Activated naive CD4-positive, alpha-beta T cell treated with anti-CD3 and anti-CD28 coated beads, Interleukin-2, amount 10 ng/mL, durations not matched to agents 7 days and 5 days (primary cell): ENCODE measurements at regions not wholly inside any gene's neighbourhood (a gene's known extent, or its start where the extent isn't known, plus 50 kb on each side); places are given as distances from the start of the nearest gene placed in this dataset.
"Not testable (repeated sequence)": the region's sequence is repeated elsewhere in the genome, so short reads cannot be mapped to it uniquely, and the experiment has no call there.

Experiments
- CTCF ChIA-PET: fragments of 350-600 bp; sonication (Branson Sonifier 250); formaldehyde crosslinking; loops from one replicate; lab custom pipeline; 2021; ENCODE audit warnings: antibody characterized with exemption; lab: Charles Lee
- DNase-seq: peaks from one replicate; pipeline ENCODE4 v3.0.0-alpha.2; 2020
- H3K27ac Mint-ChIP-seq: one replicate; pipeline ENCODE4 v1.8.0; 2021; ENCODE audit warnings: mild to moderate bottlenecking, moderate library complexity, mixed read lengths
- H3K27me3 Mint-ChIP-seq: one replicate; pipeline ENCODE4 v1.8.0; 2021; ENCODE audit warnings: mild to moderate bottlenecking, mixed read lengths
- H3K36me3 Mint-ChIP-seq: one replicate; pipeline ENCODE4 v1.8.0; 2021; ENCODE audit warnings: mixed read lengths
- H3K4me1 Mint-ChIP-seq: one replicate; pipeline ENCODE4 v1.8.0; 2021; ENCODE audit warnings: mixed read lengths
- H3K4me3 Mint-ChIP-seq: one replicate; pipeline ENCODE4 v1.8.0; 2021; ENCODE audit warnings: mild to moderate bottlenecking, moderate library complexity, mixed read lengths
- H3K9me3 Mint-ChIP-seq: one replicate; pipeline ENCODE4 v1.8.0; 2021; ENCODE audit warnings: mixed read lengths

- Mint-ChIP-seq H3K36me3 (no peaks in the 10 kb centered on the region), H3K4me3 (no peak overlapping the region), H3K27me3 (no peaks in the 10 kb centered on the region), H3K4me1 (no peaks in the 10 kb centered on the region), H3K9me3 (peaks cover 5% of the 10 kb centered on the region), H3K27ac (no peak overlapping the region)
- no peak for DNase-seq
- CTCF ChIA-PET: no interaction called here
These were observed 989.0 kb upstream of the NUDT12 start for GRCh38 chr5:104551628-104552027.

- H3K9me3 Mint-ChIP-seq, H3K27ac Mint-ChIP-seq, H3K36me3 Mint-ChIP-seq, H3K27me3 Mint-ChIP-seq, H3K4me3 Mint-ChIP-seq, CTCF ChIA-PET, H3K4me1 Mint-ChIP-seq, DNase-seq: not testable (repeated sequence)
These were observed 984.3 kb upstream of the NUDT12 start for GRCh38 chr5:104546871-104547270.

- no peaks in the 10 kb centered on the region for H3K4me1 Mint-ChIP-seq
- no peaks in the 10 kb centered on the region for H3K36me3 Mint-ChIP-seq
- no peaks in the 10 kb centered on the region for H3K27me3 Mint-ChIP-seq
- no peak overlapping the region for H3K4me3 Mint-ChIP-seq
- peaks cover 2% of the 10 kb centered on the region for H3K9me3 Mint-ChIP-seq
- DNase-seq: no peak
- no peak overlapping the region for H3K27ac Mint-ChIP-seq
- CTCF ChIA-PET: no interaction called here
These were observed 978.7 kb upstream of the NUDT12 start for GRCh38 chr5:104541141-104541785.

GRCh38 chr5:104540448-104540847, 977.9 kb upstream of the NUDT12 start:
- Mint-ChIP-seq H3K4me3 (no peak overlapping the region), H3K4me1 (no peaks in the 10 kb centered on the region), H3K27me3 (no peaks in the 10 kb centered on the region), H3K36me3 (no peaks in the 10 kb centered on the region), H3K27ac (no peak overlapping the region), H3K9me3 (peaks cover 2% of the 10 kb centered on the region)
- DNase-seq: no peak
- CTCF ChIA-PET: no interaction called here

- Mint-ChIP-seq H3K4me1 (no peaks in the 10 kb centered on the region), H3K27ac (no peak overlapping the region), H3K9me3 (peaks cover 2% of the 10 kb centered on the region), H3K4me3 (no peak overlapping the region), H3K36me3 (no peaks in the 10 kb centered on the region), H3K27me3 (no peaks in the 10 kb centered on the region)
- CTCF ChIA-PET: no interaction called here
- no peak for DNase-seq
These were observed 977.2 kb upstream of the NUDT12 start for GRCh38 chr5:104539618-104540350.

- DNase-seq: no peak
- H3K4me1 Mint-ChIP-seq: no peaks in the 10 kb centered on the region
- H3K36me3 Mint-ChIP-seq: no peaks in the 10 kb centered on the region
- H3K9me3 Mint-ChIP-seq: peaks cover 2% of the 10 kb centered on the region
- H3K27ac Mint-ChIP-seq: no peak overlapping the region
- H3K4me3 Mint-ChIP-seq: no peak overlapping the region
- CTCF ChIA-PET: no interaction called here
- H3K27me3 Mint-ChIP-seq: no peaks in the 10 kb centered on the region
These were observed 976.1 kb upstream of the NUDT12 start for GRCh38 chr5:104538734-104539133.

GRCh38 chr5:104533498-104533897, 970.9 kb upstream of the NUDT12 start:
- Mint-ChIP-seq H3K27me3 (no peaks in the 10 kb centered on the region), H3K4me3 (no peak overlapping the region), H3K27ac (no peak overlapping the region), H3K9me3 (peaks cover 2% of the 10 kb centered on the region), H3K4me1 (no peaks in the 10 kb centered on the region), H3K36me3 (no peaks in the 10 kb centered on the region)
- DNase-seq: no peak
- CTCF ChIA-PET: no interaction called here

GRCh38 chr5:104526866-104527265, 964.3 kb upstream of the NUDT12 start:
- Mint-ChIP-seq H3K27ac (no peak overlapping the region), H3K4me1 (no peaks in the 10 kb centered on the region), H3K4me3 (no peak overlapping the region), H3K36me3 (no peaks in the 10 kb centered on the region), H3K9me3 (peaks cover 5% of the 10 kb centered on the region), H3K27me3 (no peaks in the 10 kb centered on the region)
- CTCF ChIA-PET: no interaction called here
- no peak for DNase-seq

- H3K27me3 Mint-ChIP-seq: no peaks in the 10 kb centered on the region
- no peak for DNase-seq
- peaks cover 5% of the 10 kb centered on the region for H3K9me3 Mint-ChIP-seq
- no peak overlapping the region for H3K27ac Mint-ChIP-seq
- CTCF ChIA-PET: no interaction called here
- H3K36me3 Mint-ChIP-seq: no peaks in the 10 kb centered on the region
- H3K4me1 Mint-ChIP-seq: no peaks in the 10 kb centered on the region
- no peak overlapping the region for H3K4me3 Mint-ChIP-seq
These were observed 951.1 kb upstream of the NUDT12 start for GRCh38 chr5:104513640-104514072.

- no peak for DNase-seq
- H3K36me3 Mint-ChIP-seq: no peaks in the 10 kb centered on the region
- no peak overlapping the region for H3K4me3 Mint-ChIP-seq
- peaks cover 5% of the 10 kb centered on the region for H3K9me3 Mint-ChIP-seq
- no peaks in the 10 kb centered on the region for H3K27me3 Mint-ChIP-seq
- CTCF ChIA-PET: no interaction called here
- H3K27ac Mint-ChIP-seq: no peak overlapping the region
- no peaks in the 10 kb centered on the region for H3K4me1 Mint-ChIP-seq
These were observed 950.6 kb upstream of the NUDT12 start for GRCh38 chr5:104513121-104513602.

GRCh38 chr5:104512063-104512825, 949.7 kb upstream of the NUDT12 start:
- Mint-ChIP-seq H3K9me3 (peaks cover 5% of the 10 kb centered on the region), H3K4me1 (no peaks in the 10 kb centered on the region), H3K27ac (no peak overlapping the region), H3K36me3 (no peaks in the 10 kb centered on the region), H3K27me3 (no peaks in the 10 kb centered on the region), H3K4me3 (no peak overlapping the region)
- CTCF ChIA-PET: no interaction called here
- DNase-seq: no peak

- CTCF ChIA-PET: no interaction called here
- H3K9me3 Mint-ChIP-seq: peaks cover 5% of the 10 kb centered on the region
- DNase-seq: no peak
- H3K36me3 Mint-ChIP-seq: no peaks in the 10 kb centered on the region
- H3K4me3 Mint-ChIP-seq: no peak overlapping the region
- H3K27ac Mint-ChIP-seq: no peak overlapping the region
- H3K4me1 Mint-ChIP-seq: no peaks in the 10 kb centered on the region
- H3K27me3 Mint-ChIP-seq: no peaks in the 10 kb centered on the region
These were observed 935.7 kb upstream of the NUDT12 start for GRCh38 chr5:104498281-104498680.

GRCh38 chr5:104494083-104494482, 931.5 kb upstream of the NUDT12 start:
- no peak overlapping the region for H3K27ac Mint-ChIP-seq
- H3K27me3 Mint-ChIP-seq: no peaks in the 10 kb centered on the region
- H3K4me3 Mint-ChIP-seq: no peak overlapping the region
- no peaks in the 10 kb centered on the region for H3K36me3 Mint-ChIP-seq
- DNase-seq: no peak
- H3K4me1 Mint-ChIP-seq: no peaks in the 10 kb centered on the region
- H3K9me3 Mint-ChIP-seq: no peaks in the 10 kb centered on the region
- CTCF ChIA-PET: no interaction called here

GRCh38 chr5:104472811-104473210, 910.2 kb upstream of the NUDT12 start:
- DNase-seq: no peak
- Mint-ChIP-seq H3K4me1 (no peaks in the 10 kb centered on the region), H3K27ac (no peak overlapping the region), H3K36me3 (no peaks in the 10 kb centered on the region), H3K4me3 (no peak overlapping the region), H3K27me3 (no peaks in the 10 kb centered on the region), H3K9me3 (peaks cover 9% of the 10 kb centered on the region)
- CTCF ChIA-PET: no interaction called here
